GM23248 (cell line): ENCODE measurements at regions not wholly inside any gene's neighbourhood (a gene's known extent, or its start where the extent isn't known, plus 50 kb on each side); places are given as distances from the start of the nearest gene placed in this dataset.

Experiments
- DNase-seq: peaks from one replicate; pipeline ENCODE4 v3.0.0-alpha.2; 2015
- H2AFZ ChIP-seq: fragments of 200-600 bp; sonication (generic); 2 replicates; pipeline ENCODE4 v1.6.1; 2016; ENCODE audit warnings: antibody characterized with exemption
- H3F3A ChIP-seq: fragments of 200-600 bp; sonication (generic); 2 replicates; pipeline ENCODE4 v1.6.1; 2016; ENCODE audit warnings: mild to moderate bottlenecking, antibody characterized with exemption, mixed run types; ENCODE audit not compliant: insufficient read depth
- H3K27ac ChIP-seq: fragments of 200-600 bp; sonication (generic); 2 replicates; pipeline ENCODE4 v1.5.1; 2016; ENCODE audit warnings: mild to moderate bottlenecking
- H3K27me3 ChIP-seq: fragments of 200-600 bp; sonication (generic); replicated peaks from 2 replicates; pipeline ENCODE4 v1.6.1; 2016; ENCODE audit warnings: mild to moderate bottlenecking; ENCODE audit not compliant: insufficient read depth
- H3K36me3 ChIP-seq: fragments of 200-600 bp; sonication (generic); 2 replicates; pipeline ENCODE4 v1.6.1; 2016; ENCODE audit warnings: low read depth, mild to moderate bottlenecking
- H3K4me1 ChIP-seq: fragments of 200-600 bp; sonication (generic); 2 replicates; pipeline ENCODE4 v1.6.1; 2016; ENCODE audit warnings: mild to moderate bottlenecking; ENCODE audit not compliant: insufficient read depth
- H3K4me2 ChIP-seq: fragments of 200-600 bp; sonication (generic); one replicate; pipeline ENCODE4 v1.6.1; 2016; ENCODE audit warnings: mild to moderate bottlenecking; ENCODE audit not compliant: unreplicated experiment
- H3K4me3 ChIP-seq: fragments of 200-600 bp; sonication (generic); 2 replicates; pipeline ENCODE4 v1.5.1; 2016; ENCODE audit warnings: mild to moderate bottlenecking
- H3K79me2 ChIP-seq: fragments of 200-600 bp; sonication (generic); 2 replicates; pipeline ENCODE4 v1.6.1; 2016; ENCODE audit warnings: mild to moderate bottlenecking; ENCODE audit not compliant: insufficient read depth
- H3K9ac ChIP-seq: fragments of 200-600 bp; sonication (generic); 2 replicates; pipeline ENCODE4 v1.6.1; 2016; ENCODE audit warnings: mild to moderate bottlenecking
- H3K9me2 ChIP-seq: fragments of 200-600 bp; sonication (generic); 2 replicates; pipeline ENCODE4 v1.6.1; 2016; ENCODE audit warnings: mixed run types, mild to moderate bottlenecking, moderate library complexity; ENCODE audit not compliant: insufficient read depth
- H3K9me3 ChIP-seq: fragments of 200-600 bp; sonication (generic); one replicate; pipeline ENCODE4 v1.6.1; 2017; ENCODE audit warnings: low read depth
- H4K20me1 ChIP-seq: fragments of 200-600 bp; sonication (generic); 2 replicates; pipeline ENCODE4 v1.6.0; 2016; ENCODE audit not compliant: insufficient read depth
- EZH2 ChIP-seq: fragments of 200-600 bp; sonication (generic); IDR thresholded peaks from 2 replicates; pipeline ENCODE4 v1.6.1; 2018; ENCODE audit warnings: antibody characterized with exemption, mild to moderate bottlenecking; ENCODE audit not compliant: insufficient read depth, poor library complexity, severe bottlenecking
- EZH2phosphoT487 ChIP-seq: fragments of 200-600 bp; sonication (generic); IDR thresholded peaks from 2 replicates; pipeline ENCODE4 v1.6.1; 2018; ENCODE audit warnings: antibody characterized with exemption, moderate library complexity, mild to moderate bottlenecking, low read depth; ENCODE audit not compliant: insufficient read depth
- WGBS, 2 experiments: methylation state at CpG; one replicate each; pipeline ENCODE4 v1.1.6; 2015 to 2017; ENCODE audit warnings: low lambda C conversion rate in 2 of 2, low coverage in 1 of 2; ENCODE audit errors: missing lambda C conversion rate in 2 of 2; 5-methylcytosine and 5-hydroxymethylcytosine counted together
- in situ Hi-C: fragments of 300-500 bp; cut with MboI; formaldehyde crosslinking; loops from 2 replicates; pipeline ENCODE4 v1.15.0; 2020

DNA sequence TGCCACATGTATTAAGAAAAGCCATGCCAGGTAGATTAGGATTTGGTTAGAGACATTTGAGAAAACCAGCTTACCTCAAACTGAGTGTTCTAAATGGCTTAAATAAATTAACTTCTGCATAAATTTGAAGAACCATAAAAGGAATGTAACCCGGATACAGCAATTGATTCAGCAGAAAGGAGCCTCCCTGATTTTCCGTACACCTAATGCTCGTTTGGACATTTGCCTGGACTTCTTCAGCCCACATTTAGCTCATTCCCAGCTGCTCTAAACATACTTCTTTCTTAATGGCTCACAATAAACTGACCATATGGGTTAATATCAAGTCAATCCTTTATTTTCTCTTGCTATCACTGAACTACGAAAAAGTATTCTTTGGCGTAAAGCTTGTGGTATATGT, 392.4 kb downstream of the ZNF516 start:
- no peak for DNase-seq
- Histone ChIP-seq H3K4me3 (no peak overlapping the region), H3K27ac (no peak overlapping the region), H3K36me3 (no peaks in the 10 kb centered on the region), H3K9ac (no peak overlapping the region), H3K9me3 (no peaks in the 10 kb centered on the region), H2AFZ (no peak overlapping the region), H3K4me1 (no peaks in the 10 kb centered on the region), H3K9me2 (no peaks in the 10 kb centered on the region), H3K79me2 (no peaks in the 10 kb centered on the region), H3K4me2 (no peak overlapping the region), H3F3A (no peaks in the 10 kb centered on the region), H3K27me3 (no peaks in the 10 kb centered on the region), H4K20me1 (no peaks in the 10 kb centered on the region)
- WGBS, 2 experiments, result 27 to 31% methylated on average over 5 of the region's 5 CpGs
- in situ Hi-C loops, result no loop called here
- TF ChIP-seq EZH2, result no peak
- TF ChIP-seq EZH2phosphoT487, result no peak

- Histone ChIP-seq H3K9me2 (no peaks in the 10 kb centered on the region), H3K79me2 (no peaks in the 10 kb centered on the region), H3K4me1 (no peaks in the 10 kb centered on the region), H3F3A (no peaks in the 10 kb centered on the region), H4K20me1 (no peaks in the 10 kb centered on the region), H3K27ac (no peak overlapping the region), H3K9ac (no peak overlapping the region), H3K36me3 (no peaks in the 10 kb centered on the region), H3K9me3 (no peaks in the 10 kb centered on the region), H3K4me3 (no peak overlapping the region), H3K27me3 (no peaks in the 10 kb centered on the region), H3K4me2 (no peak overlapping the region), H2AFZ (no peak overlapping the region)
- no peak for DNase-seq
- in situ Hi-C loops, result no loop called here
- WGBS, 2 experiments, result 11 to 14% methylated on average over 3 of the region's 3 CpGs
- TF ChIP-seq EZH2phosphoT487, result no peak
- no peak for TF ChIP-seq EZH2
Observed at GRCh38 chr18:76102156-76102555, 392.9 kb downstream of the ZNF516 start.

- no peaks in the 10 kb centered on the region for H3K36me3 ChIP-seq
- H3K4me3 ChIP-seq, result no peak overlapping the region
- in situ Hi-C loops, result no loop called here
- no peaks in the 10 kb centered on the region for H3K9me2 ChIP-seq
- H3K9me3 ChIP-seq, result no peaks in the 10 kb centered on the region
- no peaks in the 10 kb centered on the region for H3K79me2 ChIP-seq
- H3K9ac ChIP-seq, result no peak overlapping the region
- H3F3A ChIP-seq, result no peaks in the 10 kb centered on the region
- no peak overlapping the region for H2AFZ ChIP-seq
- H3K27ac ChIP-seq, result no peak overlapping the region
- DNase-seq, result no peak
- H3K4me2 ChIP-seq, result no peak overlapping the region
- H3K27me3 ChIP-seq, result no peaks in the 10 kb centered on the region
- no peaks in the 10 kb centered on the region for H4K20me1 ChIP-seq
- WGBS, 2 experiments, result 33 to 47% methylated on average over 14 of the region's 14 CpGs
- no peaks in the 10 kb centered on the region for H3K4me1 ChIP-seq
- TF ChIP-seq EZH2 (no peak), EZH2phosphoT487 (no peak)
Observed at GRCh38 chr18:76099931-76100457, 395.0 kb downstream of the ZNF516 start.

DNA sequence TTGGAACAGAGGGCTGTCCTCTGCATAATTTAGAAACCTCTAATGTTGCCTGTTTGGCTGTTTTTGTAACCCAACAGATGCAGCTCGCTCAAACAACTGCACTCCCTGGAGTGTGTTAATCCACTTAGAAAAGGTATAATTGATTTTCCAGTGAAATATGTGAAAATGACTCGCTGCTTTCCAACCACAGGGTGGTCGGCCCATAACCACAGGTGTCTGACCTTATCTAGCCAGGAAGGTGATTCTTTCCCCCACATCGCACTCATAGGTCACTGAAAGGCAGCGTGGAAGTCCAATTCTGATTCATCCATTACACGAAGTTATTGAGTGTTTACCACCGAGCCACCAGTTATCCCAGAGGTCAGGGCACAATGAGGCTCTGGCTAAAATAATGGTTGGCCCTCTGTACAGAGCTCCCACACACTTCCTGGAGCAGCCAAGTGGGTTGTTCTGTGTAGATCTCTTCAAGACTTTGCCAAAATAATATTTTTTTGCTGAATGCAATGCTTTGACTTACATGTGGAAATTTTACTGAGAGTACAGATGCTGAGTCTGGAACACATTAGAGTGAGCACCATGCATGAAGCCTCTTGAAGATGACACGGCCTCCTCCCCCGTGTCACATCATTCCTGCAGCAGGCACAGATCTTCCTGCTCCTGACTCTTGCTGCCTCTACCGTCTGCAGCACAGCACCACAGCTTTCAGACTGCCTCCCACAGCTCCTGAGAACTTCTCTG, 396.2 kb downstream of the ZNF516 start:
- Histone ChIP-seq H2AFZ (no peak overlapping the region), H3K9me2 (no peaks in the 10 kb centered on the region), H3K4me3 (no peak overlapping the region), H3K9me3 (no peaks in the 10 kb centered on the region), H3K4me1 (no peaks in the 10 kb centered on the region), H3K9ac (no peak overlapping the region), H3K79me2 (no peaks in the 10 kb centered on the region), H4K20me1 (no peaks in the 10 kb centered on the region), H3K36me3 (no peaks in the 10 kb centered on the region), H3K27me3 (no peaks in the 10 kb centered on the region), H3K27ac (no peak overlapping the region), H3F3A (no peaks in the 10 kb centered on the region), H3K4me2 (no peak overlapping the region)
- in situ Hi-C loops, result no loop called here
- 12 to 16% methylated on average over 10 of the region's 10 CpGs for WGBS, 2 experiments
- DNase-seq, result no peak
- TF ChIP-seq EZH2phosphoT487, result no peak
- no peak for TF ChIP-seq EZH2
